Esophagus squamous epithelium (tissue), 4 donors: ENCODE measurements at regions not wholly inside any gene's neighbourhood (a gene's known extent, or its start where the extent isn't known, plus 50 kb on each side); places are given as distances from the start of the nearest gene placed in this dataset.

Source experiments
- CTCF ChIP-seq, 6 experiments: fragments of 450-650 bp in 4 of 6; fragments of 200-600 bp in 2 of 6; sonication (generic) in 2 of 6; IDR thresholded peaks; one replicate each; pipeline ENCODE4 v1.5.1; 2016 to 2019; ENCODE audit warnings: antibody characterized with exemption in 6 of 6, mild to moderate bottlenecking in 4 of 6, moderate library complexity in 4 of 6
- POLR2A ChIP-seq, 4 donors: fragments of 450-650 bp; IDR thresholded peaks; one replicate each; pipeline ENCODE4 v1.6.1; 2017; ENCODE audit warnings: antibody characterized with exemption in 4 of 4, mild to moderate bottlenecking in 4 of 4, moderate library complexity in 3 of 4

- no peak for TF ChIP-seq CTCF (IDR thresholded peaks at IDR 0.05)
- TF ChIP-seq POLR2A (IDR thresholded peaks at IDR 0.05), result no peak
Observed at GRCh38 chr16:65876624-65877023, 489.9 kb upstream of the CDH5 start.
